ENCODE measurements at regions not wholly inside any gene's neighbourhood (a gene's known extent, or its start where the extent isn't known, plus 50 kb on each side); places are given as distances from the start of the nearest gene placed in this dataset.

- no peak for DNase-seq (ENCODE audit: low spot score)
Observed at GRCh38 chr9:84589542-84589941, 80.0 kb upstream of the NTRK2 start.

- no peak for DNase-seq (ENCODE audit: low spot score)
Observed at GRCh38 chr9:84590706-84591105, 78.8 kb upstream of the NTRK2 start.

DNA sequence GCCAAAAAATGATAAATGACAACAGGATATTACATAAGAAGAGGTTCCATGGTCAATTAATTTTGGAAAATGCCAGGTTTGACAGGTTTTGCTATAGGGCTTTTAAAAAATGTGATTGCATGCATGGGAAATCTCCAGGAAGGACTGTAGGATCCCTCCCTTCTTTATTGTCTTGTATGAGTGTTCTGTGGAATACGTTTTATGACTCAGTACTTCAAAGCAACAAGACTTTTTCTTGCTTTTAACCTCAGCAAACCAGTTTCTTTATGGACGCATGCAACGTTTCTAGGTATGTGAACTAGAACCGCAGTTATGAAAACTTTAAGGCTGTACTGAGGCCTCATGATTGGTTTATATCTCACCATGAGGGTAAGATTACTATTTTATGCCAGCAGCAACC, 76.6 kb upstream of the NTRK2 start:
- DNase-seq (ENCODE audit: low spot score), result no peak

- DNase-seq (ENCODE audit: low spot score), result no peak
Observed at GRCh38 chr9:84593352-84593751, 76.2 kb upstream of the NTRK2 start.

GRCh38 chr9:84597131-84597530, 72.4 kb upstream of the NTRK2 start:
- no peak for DNase-seq (ENCODE audit: low spot score)

- DNase-seq (ENCODE audit: low spot score), result no peak
Observed at GRCh38 chr9:84598921-84599636, 70.5 kb upstream of the NTRK2 start.

- DNase-seq (ENCODE audit: low spot score), result no peak
Observed at GRCh38 chr9:84600739-84601138, 68.8 kb upstream of the NTRK2 start.

GRCh38 chr9:84604223-84604622, 65.3 kb upstream of the NTRK2 start:
- no peak for DNase-seq (ENCODE audit: low spot score)

DNA sequence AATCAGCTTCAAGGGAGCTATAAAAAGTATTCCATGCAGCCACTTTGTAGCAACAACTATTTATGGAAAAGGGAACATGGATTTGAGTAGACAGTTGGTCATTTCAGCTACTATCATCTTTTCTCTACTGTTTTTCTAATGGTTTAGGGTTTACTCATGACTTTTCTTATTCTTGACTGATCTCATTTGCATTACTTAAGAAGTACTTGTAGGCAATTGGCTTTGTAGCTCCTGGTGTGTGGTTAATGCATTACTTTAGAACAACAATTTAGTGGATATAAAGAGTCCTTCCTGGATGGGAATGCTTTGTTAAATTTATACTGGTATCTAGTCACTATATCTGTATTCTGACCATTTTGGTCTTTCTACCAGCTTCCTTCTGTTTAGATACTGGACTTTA, 59.8 kb upstream of the NTRK2 start:
- no peak for DNase-seq (ENCODE audit: low spot score)

DNA sequence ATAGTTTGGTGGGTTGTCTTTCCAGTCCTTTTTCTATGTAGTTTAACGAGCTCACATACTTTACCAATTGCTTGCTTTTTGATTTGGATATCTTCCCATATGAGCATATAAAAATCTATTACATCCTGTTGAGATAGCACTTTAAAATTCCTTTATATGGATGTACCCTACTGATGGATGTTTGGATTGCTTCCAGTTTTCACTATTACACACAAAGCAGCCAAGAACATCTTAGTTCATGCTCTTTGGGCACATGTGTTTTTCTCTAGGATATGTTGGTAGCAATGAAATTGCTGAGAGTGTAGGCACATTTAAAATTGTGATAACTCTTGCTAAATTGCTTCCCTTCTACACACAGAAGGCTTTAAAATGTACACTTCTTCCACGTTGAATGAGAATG, 56.1 kb upstream of the NTRK2 start:
- DNase-seq (ENCODE audit: low spot score), result no peak

DNA sequence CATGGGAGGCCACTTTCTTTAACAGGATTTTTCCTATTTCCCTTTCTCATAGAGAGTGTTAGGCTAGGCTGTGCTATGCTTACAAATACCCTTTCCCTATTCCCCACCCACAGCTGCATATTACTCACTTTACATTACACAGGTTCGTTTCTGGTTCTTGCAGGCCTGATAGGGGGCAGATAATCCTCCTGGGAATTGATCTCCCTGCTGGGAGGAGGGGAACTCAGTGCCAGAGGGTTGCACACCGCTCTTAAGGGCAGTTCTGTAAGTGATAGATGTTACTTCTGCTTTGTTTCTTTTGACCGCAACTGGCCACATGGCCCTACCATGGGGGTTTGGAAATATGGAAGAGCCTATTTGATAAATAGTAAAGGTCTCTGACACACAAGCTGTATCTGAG, 54.0 kb upstream of the NTRK2 start:
- no peak for DNase-seq (ENCODE audit: low spot score)

- peak; percentile 67 for DNase-seq (ENCODE audit: low spot score)
Observed at GRCh38 chr9:84617411-84618029, 52.0 kb upstream of the NTRK2 start.
